Adrenal gland (tissue), 5 donors: ENCODE measurements at regions not wholly inside any gene's neighbourhood (a gene's known extent, or its start where the extent isn't known, plus 50 kb on each side); places are given as distances from the start of the nearest gene placed in this dataset.

Source experiments
- POLR2A ChIP-seq, 2 donors: fragments of 450-650 bp; IDR thresholded peaks; one replicate each; pipeline ENCODE4 v1.6.1; 2017; ENCODE audit warnings: antibody characterized with exemption in 2 of 2, mild to moderate bottlenecking in 2 of 2, moderate library complexity in 1 of 2
- TF ChIP-seq, protein P1 (sequence below), 6 experiments: fragments of 450-650 bp in 4 of 6; fragments of 200-600 bp in 2 of 6; sonication (generic) in 1 of 6; IDR thresholded peaks; 1 replicate in 5 of 6; 2 replicates in 1 of 6; pipeline versions ENCODE4 v1.5.1 to v1.8.0; 2016 to 2021; ENCODE audit warnings: antibody characterized with exemption in 6 of 6, mild to moderate bottlenecking in 2 of 6, moderate library complexity in 1 of 6
- donor health status: DM: no; HTN: no; CAD: no.

DNA sequence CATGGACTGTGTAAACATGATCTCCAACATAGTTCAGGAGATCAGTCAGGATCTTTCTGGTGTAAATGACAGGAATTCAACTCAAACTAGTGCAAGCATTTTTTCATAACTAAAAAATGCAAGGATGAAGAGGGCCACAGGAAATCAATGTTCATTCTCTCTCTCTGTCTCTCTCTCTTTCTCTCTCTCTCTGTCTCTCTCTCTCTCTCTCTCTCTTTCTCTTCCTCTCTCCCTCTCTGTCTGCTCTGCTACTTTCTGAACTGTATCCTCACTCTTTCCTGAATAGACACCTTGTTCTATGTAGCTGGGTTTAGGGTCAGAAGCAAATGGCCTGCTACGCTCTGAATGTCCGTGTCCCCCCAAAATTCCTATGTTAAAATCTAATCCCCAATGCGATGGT is 240.9 kb upstream of the UBE2E2 start:
- TF ChIP-seq, protein P1, sequence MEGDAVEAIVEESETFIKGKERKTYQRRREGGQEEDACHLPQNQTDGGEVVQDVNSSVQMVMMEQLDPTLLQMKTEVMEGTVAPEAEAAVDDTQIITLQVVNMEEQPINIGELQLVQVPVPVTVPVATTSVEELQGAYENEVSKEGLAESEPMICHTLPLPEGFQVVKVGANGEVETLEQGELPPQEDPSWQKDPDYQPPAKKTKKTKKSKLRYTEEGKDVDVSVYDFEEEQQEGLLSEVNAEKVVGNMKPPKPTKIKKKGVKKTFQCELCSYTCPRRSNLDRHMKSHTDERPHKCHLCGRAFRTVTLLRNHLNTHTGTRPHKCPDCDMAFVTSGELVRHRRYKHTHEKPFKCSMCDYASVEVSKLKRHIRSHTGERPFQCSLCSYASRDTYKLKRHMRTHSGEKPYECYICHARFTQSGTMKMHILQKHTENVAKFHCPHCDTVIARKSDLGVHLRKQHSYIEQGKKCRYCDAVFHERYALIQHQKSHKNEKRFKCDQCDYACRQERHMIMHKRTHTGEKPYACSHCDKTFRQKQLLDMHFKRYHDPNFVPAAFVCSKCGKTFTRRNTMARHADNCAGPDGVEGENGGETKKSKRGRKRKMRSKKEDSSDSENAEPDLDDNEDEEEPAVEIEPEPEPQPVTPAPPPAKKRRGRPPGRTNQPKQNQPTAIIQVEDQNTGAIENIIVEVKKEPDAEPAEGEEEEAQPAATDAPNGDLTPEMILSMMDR (IDR thresholded peaks at IDR 0.05) = no peak
- TF ChIP-seq POLR2A (IDR thresholded peaks at IDR 0.05) = no peak
